ENCODE measurements at regions not wholly inside any gene's neighbourhood (a gene's known extent, or its start where the extent isn't known, plus 50 kb on each side); places are given as distances from the start of the nearest gene placed in this dataset.
A peak's percentile ranks its signal among the peaks of the same experiment; 100 is the strongest.

- H3K27me3 ChIP-seq (ENCODE audit: control insufficient read depth, insufficient read depth, low read length), result no peaks in the 10 kb centered on the region
- no peak overlapping the region for H3K4me3 ChIP-seq (ENCODE audit: low read length)
- no peak overlapping the region for H3K9ac ChIP-seq (ENCODE audit: low read length)
These were observed 104.9 kb upstream of the TGFBR2 start for GRCh38 chr3:30501526-30501925.

GRCh38 chr3:30502051-30502741 lies 104.2 kb upstream of the TGFBR2 start:
- no peak overlapping the region for H3K9ac ChIP-seq (ENCODE audit: low read length)

More at GRCh38 chr3:30501526-30501925, 104.9 kb upstream of the TGFBR2 start:
- no peaks in the 10 kb centered on the region for H3K36me3 ChIP-seq (ENCODE audit: control insufficient read depth, insufficient read depth, low read length)
- H3K4me1 ChIP-seq (ENCODE audit: control insufficient read depth, insufficient read depth, low read length), result peaks cover 21% of the 10 kb centered on the region
- no peak overlapping the region for H3K27ac ChIP-seq (ENCODE audit: low read depth, low read length)

GRCh38 chr3:30502742-30503073 lies 103.7 kb upstream of the TGFBR2 start:
- Histone ChIP-seq H3K4me3 (ENCODE audit: low read length) (no peak overlapping the region), H3K9ac (ENCODE audit: low read length) (no peak overlapping the region), H3K27me3 (ENCODE audit: control insufficient read depth, insufficient read depth, low read length) (no peaks in the 10 kb centered on the region), H3K36me3 (ENCODE audit: control insufficient read depth, insufficient read depth, low read length) (no peaks in the 10 kb centered on the region), H3K4me1 (ENCODE audit: control insufficient read depth, insufficient read depth, low read length) (peaks cover 11% of the 10 kb centered on the region), H3K27ac (ENCODE audit: low read depth, low read length) (no peak overlapping the region)

More at GRCh38 chr3:30502051-30502741, 104.2 kb upstream of the TGFBR2 start:
- Histone ChIP-seq H3K4me3 (ENCODE audit: low read length) (no peak overlapping the region), H3K27me3 (ENCODE audit: control insufficient read depth, insufficient read depth, low read length) (no peaks in the 10 kb centered on the region), H3K4me1 (ENCODE audit: control insufficient read depth, insufficient read depth, low read length) (peaks cover 14% of the 10 kb centered on the region), H3K36me3 (ENCODE audit: control insufficient read depth, insufficient read depth, low read length) (no peaks in the 10 kb centered on the region), H3K27ac (ENCODE audit: low read depth, low read length) (no peak overlapping the region)

- Histone ChIP-seq H3K36me3 (ENCODE audit: control insufficient read depth, insufficient read depth, low read length) (no peaks in the 10 kb centered on the region), H3K27me3 (ENCODE audit: control insufficient read depth, insufficient read depth, low read length) (no peaks in the 10 kb centered on the region), H3K9ac (ENCODE audit: low read length) (no peak overlapping the region), H3K4me1 (ENCODE audit: control insufficient read depth, insufficient read depth, low read length) (peaks cover 9% of the 10 kb centered on the region), H3K4me3 (ENCODE audit: low read length) (no peak overlapping the region), H3K27ac (ENCODE audit: low read depth, low read length) (no peak overlapping the region)
These were observed 103.0 kb upstream of the TGFBR2 start for GRCh38 chr3:30503446-30503845.

GRCh38 chr3:30504939-30505338 lies 101.5 kb upstream of the TGFBR2 start:
- Histone ChIP-seq H3K27me3 (ENCODE audit: control insufficient read depth, insufficient read depth, low read length) (no peaks in the 10 kb centered on the region), H3K4me1 (ENCODE audit: control insufficient read depth, insufficient read depth, low read length) (no peaks in the 10 kb centered on the region), H3K9ac (ENCODE audit: low read length) (no peak overlapping the region), H3K27ac (ENCODE audit: low read depth, low read length) (no peak overlapping the region), H3K36me3 (ENCODE audit: control insufficient read depth, insufficient read depth, low read length) (no peaks in the 10 kb centered on the region), H3K4me3 (ENCODE audit: low read length) (no peak overlapping the region)

GRCh38 chr3:30505866-30506520 lies 100.4 kb upstream of the TGFBR2 start:
- Histone ChIP-seq H3K27me3 (ENCODE audit: control insufficient read depth, insufficient read depth, low read length) (no peaks in the 10 kb centered on the region), H3K27ac (ENCODE audit: low read depth, low read length) (no peak overlapping the region), H3K9ac (ENCODE audit: low read length) (no peak overlapping the region), H3K4me3 (ENCODE audit: low read length) (no peak overlapping the region), H3K36me3 (ENCODE audit: control insufficient read depth, insufficient read depth, low read length) (no peaks in the 10 kb centered on the region), H3K4me1 (ENCODE audit: control insufficient read depth, insufficient read depth, low read length) (no peaks in the 10 kb centered on the region)

- H3K9ac ChIP-seq (ENCODE audit: low read length), result no peak overlapping the region
- peaks cover 7% of the 10 kb centered on the region for H3K4me1 ChIP-seq (ENCODE audit: control insufficient read depth, insufficient read depth, low read length)
- H3K4me3 ChIP-seq (ENCODE audit: low read length), result no peak overlapping the region
- H3K36me3 ChIP-seq (ENCODE audit: control insufficient read depth, insufficient read depth, low read length), result no peaks in the 10 kb centered on the region
- H3K27me3 ChIP-seq (ENCODE audit: control insufficient read depth, insufficient read depth, low read length), result no peaks in the 10 kb centered on the region
- no peak overlapping the region for H3K27ac ChIP-seq (ENCODE audit: low read depth, low read length)
These were observed 98.1 kb upstream of the TGFBR2 start for GRCh38 chr3:30508339-30508738.

GRCh38 chr3:30510596-30510995 lies 95.8 kb upstream of the TGFBR2 start:
- Histone ChIP-seq H3K4me3 (ENCODE audit: low read length) (no peak overlapping the region), H3K27ac (ENCODE audit: low read depth, low read length) (no peak overlapping the region), H3K27me3 (ENCODE audit: control insufficient read depth, insufficient read depth, low read length) (no peaks in the 10 kb centered on the region)

GRCh38 chr3:30511524-30512251 lies 94.7 kb upstream of the TGFBR2 start:
- no peaks in the 10 kb centered on the region for H3K36me3 ChIP-seq (ENCODE audit: control insufficient read depth, insufficient read depth, low read length)
- H3K4me3 ChIP-seq (ENCODE audit: low read length), result no peak overlapping the region
- no peaks in the 10 kb centered on the region for H3K27me3 ChIP-seq (ENCODE audit: control insufficient read depth, insufficient read depth, low read length)
- H3K27ac ChIP-seq (ENCODE audit: low read depth, low read length), result no peak overlapping the region
- H3K4me1 ChIP-seq (ENCODE audit: control insufficient read depth, insufficient read depth, low read length), result peaks cover 12% of the 10 kb centered on the region
- H3K9ac ChIP-seq (ENCODE audit: low read length), result no peak overlapping the region

More at GRCh38 chr3:30510596-30510995, 95.8 kb upstream of the TGFBR2 start:
- Histone ChIP-seq H3K36me3 (ENCODE audit: control insufficient read depth, insufficient read depth, low read length) (no peaks in the 10 kb centered on the region), H3K4me1 (ENCODE audit: control insufficient read depth, insufficient read depth, low read length) (peaks cover 8% of the 10 kb centered on the region), H3K9ac (ENCODE audit: low read length) (no peak overlapping the region)

GRCh38 chr3:30512576-30512975 lies 93.8 kb upstream of the TGFBR2 start:
- Histone ChIP-seq H3K9ac (ENCODE audit: low read length) (no peak overlapping the region), H3K27ac (ENCODE audit: low read depth, low read length) (peak overlapping the region; percentile 18)

GRCh38 chr3:30513374-30514152 lies 92.8 kb upstream of the TGFBR2 start:
- Histone ChIP-seq H3K4me3 (ENCODE audit: low read length) (no peak overlapping the region), H3K27ac (ENCODE audit: low read depth, low read length) (peak overlapping the region; percentile 18), H3K4me1 (ENCODE audit: control insufficient read depth, insufficient read depth, low read length) (peaks cover 23% of the 10 kb centered on the region), H3K27me3 (ENCODE audit: control insufficient read depth, insufficient read depth, low read length) (no peaks in the 10 kb centered on the region), H3K36me3 (ENCODE audit: control insufficient read depth, insufficient read depth, low read length) (no peaks in the 10 kb centered on the region), H3K9ac (ENCODE audit: low read length) (no peak overlapping the region)

More at GRCh38 chr3:30512576-30512975, 93.8 kb upstream of the TGFBR2 start:
- Histone ChIP-seq H3K27me3 (ENCODE audit: control insufficient read depth, insufficient read depth, low read length) (no peaks in the 10 kb centered on the region), H3K4me1 (ENCODE audit: control insufficient read depth, insufficient read depth, low read length) (peaks cover 15% of the 10 kb centered on the region), H3K36me3 (ENCODE audit: control insufficient read depth, insufficient read depth, low read length) (no peaks in the 10 kb centered on the region), H3K4me3 (ENCODE audit: low read length) (no peak overlapping the region)

- Histone ChIP-seq H3K27me3 (ENCODE audit: control insufficient read depth, insufficient read depth, low read length) (no peaks in the 10 kb centered on the region), H3K4me1 (ENCODE audit: control insufficient read depth, insufficient read depth, low read length) (peaks cover 30% of the 10 kb centered on the region), H3K36me3 (ENCODE audit: control insufficient read depth, insufficient read depth, low read length) (no peaks in the 10 kb centered on the region), H3K9ac (ENCODE audit: low read length) (no peak overlapping the region), H3K27ac (ENCODE audit: low read depth, low read length) (peak overlapping the region; percentile 84), H3K4me3 (ENCODE audit: low read length) (no peak overlapping the region)
These were observed 90.2 kb upstream of the TGFBR2 start for GRCh38 chr3:30516238-30516637.

All from rectal smooth muscle tissue (tissue), 1 donor.